ENCODE measurements at regions not wholly inside any gene's neighbourhood (a gene's known extent, or its start where the extent isn't known, plus 50 kb on each side); places are given as distances from the start of the nearest gene placed in this dataset.
"Not testable (repeated sequence)": the region's sequence is repeated elsewhere in the genome, so short reads cannot be mapped to it uniquely, and the experiment has no call there.

DNA sequence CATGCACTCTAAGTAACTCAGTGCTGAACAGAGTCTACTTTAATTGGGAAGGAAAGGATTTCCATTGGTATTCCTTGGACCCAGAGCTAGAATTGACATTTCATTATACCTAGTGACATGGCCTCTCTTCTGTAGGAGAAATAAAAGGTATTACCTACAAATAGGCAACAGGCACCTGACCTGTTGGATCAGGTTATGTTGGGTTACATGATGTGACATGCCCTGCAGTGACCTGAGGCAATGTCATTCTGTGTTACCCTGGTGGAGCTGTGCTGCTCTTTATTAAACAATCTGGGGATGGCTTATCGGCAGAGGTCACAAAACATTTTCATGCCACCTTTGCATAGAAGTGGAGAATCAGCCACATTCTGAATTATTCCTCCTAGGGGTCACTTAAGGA lies 427.7 kb downstream of the MDFIC start:
- Histone ChIP-seq H3K9ac (ENCODE audit: low read length) (no peak overlapping the region), H3K27ac (ENCODE audit: low read depth, low read length) (no peak overlapping the region), H3K4me3 (ENCODE audit: low read length) (no peak overlapping the region), H3K36me3 (ENCODE audit: control insufficient read depth, insufficient read depth, low read length) (no peaks in the 10 kb centered on the region), H3K27me3 (ENCODE audit: control insufficient read depth, insufficient read depth, low read length) (no peaks in the 10 kb centered on the region), H3K4me1 (ENCODE audit: control insufficient read depth, insufficient read depth, low read length) (no peaks in the 10 kb centered on the region)

GRCh38 chr7:115346685-115347084 lies 424.8 kb downstream of the MDFIC start:
- H3K27ac ChIP-seq (ENCODE audit: low read depth, low read length) = no peak overlapping the region
- no peak overlapping the region for H3K4me3 ChIP-seq (ENCODE audit: low read length)
- H3K4me1 ChIP-seq (ENCODE audit: control insufficient read depth, insufficient read depth, low read length) = no peaks in the 10 kb centered on the region
- H3K27me3 ChIP-seq (ENCODE audit: control insufficient read depth, insufficient read depth, low read length) = no peaks in the 10 kb centered on the region
- no peaks in the 10 kb centered on the region for H3K36me3 ChIP-seq (ENCODE audit: control insufficient read depth, insufficient read depth, low read length)
- no peak overlapping the region for H3K9ac ChIP-seq (ENCODE audit: low read length)

DNA sequence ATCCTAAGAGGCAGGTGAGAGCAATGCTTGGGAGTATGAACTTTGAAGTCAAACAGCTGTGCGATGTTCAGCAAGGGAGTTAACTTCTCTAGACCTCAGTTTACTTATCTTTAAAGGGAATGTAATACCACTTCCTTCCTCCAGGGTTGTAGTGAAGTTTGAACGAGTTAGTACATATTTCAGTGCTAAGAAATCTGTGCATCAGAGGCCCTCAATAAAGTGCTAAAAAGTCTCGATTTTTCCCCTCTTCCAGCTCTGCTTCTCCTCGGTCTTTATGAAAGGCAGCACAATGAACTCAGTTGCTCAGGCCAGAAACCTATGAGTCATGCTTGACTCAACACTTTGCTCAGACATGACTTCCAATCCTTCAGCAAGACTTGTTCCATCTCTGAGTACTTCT lies 418.9 kb downstream of the MDFIC start:
- Histone ChIP-seq H3K27ac (ENCODE audit: low read depth, low read length) (no peak overlapping the region), H3K36me3 (ENCODE audit: control insufficient read depth, insufficient read depth, low read length) (no peaks in the 10 kb centered on the region), H3K4me3 (ENCODE audit: low read length) (no peak overlapping the region), H3K4me1 (ENCODE audit: control insufficient read depth, insufficient read depth, low read length) (no peaks in the 10 kb centered on the region), H3K9ac (ENCODE audit: low read length) (no peak overlapping the region), H3K27me3 (ENCODE audit: control insufficient read depth, insufficient read depth, low read length) (no peaks in the 10 kb centered on the region)

GRCh38 chr7:115338016-115338415 lies 416.1 kb downstream of the MDFIC start:
- no peak overlapping the region for H3K27ac ChIP-seq (ENCODE audit: low read depth, low read length)
- H3K4me3 ChIP-seq (ENCODE audit: low read length) = no peak overlapping the region
- H3K36me3 ChIP-seq (ENCODE audit: control insufficient read depth, insufficient read depth, low read length) = no peaks in the 10 kb centered on the region
- H3K4me1 ChIP-seq (ENCODE audit: control insufficient read depth, insufficient read depth, low read length) = no peaks in the 10 kb centered on the region
- H3K9ac ChIP-seq (ENCODE audit: low read length) = no peak overlapping the region
- H3K27me3 ChIP-seq (ENCODE audit: control insufficient read depth, insufficient read depth, low read length) = no peaks in the 10 kb centered on the region

DNA sequence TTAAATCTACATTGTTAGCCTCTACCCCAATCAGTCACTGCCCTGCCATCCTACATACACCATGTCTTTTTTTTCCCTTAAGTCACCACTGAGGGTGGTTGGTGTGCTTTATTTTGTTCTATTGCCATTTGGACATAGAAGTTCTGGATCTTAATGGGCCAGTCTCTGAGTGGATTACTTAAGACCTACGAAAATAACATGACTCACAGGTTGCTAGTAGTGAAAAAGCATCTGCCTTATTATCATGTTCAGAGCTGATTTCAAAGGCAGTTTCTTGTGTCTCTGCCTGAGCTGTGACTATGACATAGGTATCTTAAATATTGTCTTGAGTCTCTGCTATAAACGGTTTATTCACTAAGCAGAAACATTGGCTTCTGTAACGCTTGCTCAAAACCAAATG lies 410.8 kb downstream of the MDFIC start:
- Histone ChIP-seq H3K9ac (ENCODE audit: low read length) (no peak overlapping the region), H3K4me3 (ENCODE audit: low read length) (no peak overlapping the region), H3K27ac (ENCODE audit: low read depth, low read length) (no peak overlapping the region), H3K4me1 (ENCODE audit: control insufficient read depth, insufficient read depth, low read length) (no peaks in the 10 kb centered on the region), H3K27me3 (ENCODE audit: control insufficient read depth, insufficient read depth, low read length) (no peaks in the 10 kb centered on the region), H3K36me3 (ENCODE audit: control insufficient read depth, insufficient read depth, low read length) (no peaks in the 10 kb centered on the region)

DNA sequence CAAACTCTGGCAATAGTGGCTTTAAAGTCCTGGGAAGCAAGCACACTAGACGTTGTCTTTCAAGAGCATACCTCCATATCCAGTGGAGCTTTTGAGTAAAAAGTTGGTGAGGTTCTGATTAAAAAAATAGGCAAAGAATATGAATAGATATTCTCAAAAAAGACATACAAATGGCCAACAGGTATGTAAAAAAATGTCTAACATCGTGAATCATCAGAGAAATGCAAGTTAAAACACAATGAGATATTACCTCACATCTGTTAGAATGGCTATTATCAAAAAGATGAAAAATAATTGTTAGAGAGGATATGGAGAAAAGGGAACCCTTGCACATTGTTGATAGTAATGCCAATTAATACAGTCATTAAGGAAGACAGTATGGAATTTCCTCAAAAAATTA lies 407.1 kb downstream of the MDFIC start:
- no peak overlapping the region for H3K4me3 ChIP-seq (ENCODE audit: low read length)
- no peak overlapping the region for H3K27ac ChIP-seq (ENCODE audit: low read depth, low read length)
- no peaks in the 10 kb centered on the region for H3K27me3 ChIP-seq (ENCODE audit: control insufficient read depth, insufficient read depth, low read length)
- H3K9ac ChIP-seq (ENCODE audit: low read length) = no peak overlapping the region
- no peaks in the 10 kb centered on the region for H3K36me3 ChIP-seq (ENCODE audit: control insufficient read depth, insufficient read depth, low read length)
- H3K4me1 ChIP-seq (ENCODE audit: control insufficient read depth, insufficient read depth, low read length) = no peaks in the 10 kb centered on the region

- Histone ChIP-seq H3K4me3 (ENCODE audit: low read length) (no peak overlapping the region), H3K27me3 (ENCODE audit: control insufficient read depth, insufficient read depth, low read length) (no peaks in the 10 kb centered on the region), H3K36me3 (ENCODE audit: control insufficient read depth, insufficient read depth, low read length) (no peaks in the 10 kb centered on the region), H3K27ac (ENCODE audit: low read depth, low read length) (no peak overlapping the region), H3K9ac (ENCODE audit: low read length) (no peak overlapping the region), H3K4me1 (ENCODE audit: control insufficient read depth, insufficient read depth, low read length) (no peaks in the 10 kb centered on the region)
Observed at GRCh38 chr7:115328018-115328417, 406.1 kb downstream of the MDFIC start.

- Histone ChIP-seq H3K27ac (ENCODE audit: low read depth, low read length) (no peak overlapping the region), H3K9ac (ENCODE audit: low read length) (no peak overlapping the region), H3K36me3 (ENCODE audit: control insufficient read depth, insufficient read depth, low read length) (no peaks in the 10 kb centered on the region), H3K27me3 (ENCODE audit: control insufficient read depth, insufficient read depth, low read length) (no peaks in the 10 kb centered on the region), H3K4me3 (ENCODE audit: low read length) (no peak overlapping the region), H3K4me1 (ENCODE audit: control insufficient read depth, insufficient read depth, low read length) (no peaks in the 10 kb centered on the region)
Observed at GRCh38 chr7:115327326-115327725, 405.4 kb downstream of the MDFIC start.

DNA sequence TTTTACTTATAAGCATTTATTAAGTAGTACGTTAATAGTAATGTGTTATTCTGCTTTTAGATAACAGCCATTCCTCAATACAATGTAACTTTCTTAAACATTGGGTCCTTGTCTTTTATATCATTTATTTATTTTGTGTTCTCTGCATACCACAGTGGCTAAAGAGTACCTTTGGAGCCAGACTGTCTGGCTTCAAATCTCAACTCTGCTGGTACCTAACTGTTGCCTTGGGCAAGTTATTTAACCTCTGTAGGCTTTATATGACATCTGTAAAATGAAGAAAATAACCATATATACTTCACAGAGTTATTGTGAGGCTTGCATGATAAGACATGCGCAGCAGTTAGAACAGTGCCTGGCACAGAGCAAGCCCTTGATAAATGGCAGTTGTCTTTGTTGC lies 397.6 kb downstream of the MDFIC start:
- Histone ChIP-seq H3K27ac (ENCODE audit: low read depth, low read length) (no peak overlapping the region), H3K4me3 (ENCODE audit: low read length) (no peak overlapping the region), H3K4me1 (ENCODE audit: control insufficient read depth, insufficient read depth, low read length) (no peaks in the 10 kb centered on the region), H3K36me3 (ENCODE audit: control insufficient read depth, insufficient read depth, low read length) (no peaks in the 10 kb centered on the region), H3K27me3 (ENCODE audit: control insufficient read depth, insufficient read depth, low read length) (no peaks in the 10 kb centered on the region), H3K9ac (ENCODE audit: low read length) (no peak overlapping the region)

DNA sequence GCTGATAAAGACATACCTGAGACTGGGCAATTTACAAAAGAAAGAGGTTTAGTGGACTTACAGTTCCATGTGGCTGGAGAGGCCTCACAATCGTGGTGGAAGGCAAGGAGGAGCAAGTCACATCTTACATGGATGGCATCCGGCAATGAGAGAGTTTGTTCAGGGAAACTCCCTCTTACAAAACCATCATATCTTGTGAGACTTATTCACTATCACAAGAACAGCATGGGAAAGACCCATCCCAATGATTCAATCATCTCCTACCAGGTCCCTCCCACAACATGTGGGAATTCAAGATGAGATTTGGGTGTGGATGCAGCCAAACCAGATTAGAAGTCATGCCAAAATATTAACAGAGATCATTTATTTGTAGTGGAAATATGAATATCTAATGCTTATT lies 388.4 kb downstream of the MDFIC start:
- H3K4me3 ChIP-seq (ENCODE audit: low read length); H3K27me3 ChIP-seq (ENCODE audit: control insufficient read depth, insufficient read depth, low read length); H3K4me1 ChIP-seq (ENCODE audit: control insufficient read depth, insufficient read depth, low read length); H3K27ac ChIP-seq (ENCODE audit: low read depth, low read length); H3K36me3 ChIP-seq (ENCODE audit: control insufficient read depth, insufficient read depth, low read length); H3K9ac ChIP-seq (ENCODE audit: low read length): not testable (repeated sequence)

DNA sequence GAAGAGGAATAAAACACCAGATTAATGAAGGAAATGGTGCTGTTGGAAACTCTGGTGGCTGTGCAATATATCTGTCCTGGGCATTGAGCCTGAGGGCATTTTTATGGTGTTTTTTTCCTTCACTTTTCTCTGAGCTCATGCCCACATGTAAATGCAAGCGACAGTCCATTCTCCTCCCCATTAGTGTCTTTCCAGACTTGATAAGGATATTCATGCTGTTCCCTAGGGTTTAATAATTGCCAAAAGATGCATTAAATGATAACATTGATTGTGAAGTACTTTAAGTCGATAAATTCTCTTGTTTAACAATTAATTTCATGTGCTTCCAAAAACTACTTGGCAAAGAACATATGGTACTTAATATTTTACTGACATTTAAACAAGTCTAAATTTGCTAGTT lies 384.7 kb downstream of the MDFIC start:
- H3K27me3 ChIP-seq (ENCODE audit: control insufficient read depth, insufficient read depth, low read length) = no peaks in the 10 kb centered on the region
- H3K9ac ChIP-seq (ENCODE audit: low read length) = no peak overlapping the region
- no peak overlapping the region for H3K4me3 ChIP-seq (ENCODE audit: low read length)
- no peak overlapping the region for H3K27ac ChIP-seq (ENCODE audit: low read depth, low read length)
- H3K4me1 ChIP-seq (ENCODE audit: control insufficient read depth, insufficient read depth, low read length) = no peaks in the 10 kb centered on the region
- H3K36me3 ChIP-seq (ENCODE audit: control insufficient read depth, insufficient read depth, low read length) = no peaks in the 10 kb centered on the region

DNA sequence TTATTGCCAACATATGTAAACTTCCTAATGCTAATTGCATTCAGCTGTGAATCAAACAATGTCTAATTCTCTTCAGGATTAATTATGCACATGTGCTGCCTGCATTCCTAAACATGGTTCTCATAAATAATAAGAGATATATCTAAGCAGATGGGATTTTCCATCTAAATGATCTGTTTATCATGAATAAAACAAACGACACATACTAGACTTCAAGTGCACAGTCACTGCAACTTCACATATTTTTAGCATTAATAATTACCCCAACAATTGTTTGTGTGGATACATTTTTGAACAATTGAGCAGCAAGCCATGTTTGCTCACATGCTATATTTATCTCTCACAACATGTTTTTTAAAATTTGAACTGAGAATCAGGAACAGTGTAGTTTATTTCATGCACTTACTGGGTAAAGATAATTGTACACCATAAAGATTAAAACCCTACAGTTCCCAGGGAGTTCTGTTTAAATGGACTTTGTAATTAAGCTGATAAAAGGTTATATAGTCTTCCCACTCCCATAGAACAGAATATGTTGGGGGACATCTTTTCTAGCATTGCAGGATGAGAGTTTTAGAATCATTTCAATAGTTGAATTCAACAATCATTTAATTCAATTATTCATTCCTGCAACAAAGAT lies 378.5 kb downstream of the MDFIC start:
- no peaks in the 10 kb centered on the region for H3K27me3 ChIP-seq (ENCODE audit: control insufficient read depth, insufficient read depth, low read length)
- H3K36me3 ChIP-seq (ENCODE audit: control insufficient read depth, insufficient read depth, low read length) = no peaks in the 10 kb centered on the region
- H3K27ac ChIP-seq (ENCODE audit: low read depth, low read length) = no peak overlapping the region
- H3K4me3 ChIP-seq (ENCODE audit: low read length) = no peak overlapping the region
- H3K4me1 ChIP-seq (ENCODE audit: control insufficient read depth, insufficient read depth, low read length) = no peaks in the 10 kb centered on the region
- no peak overlapping the region for H3K9ac ChIP-seq (ENCODE audit: low read length)

DNA sequence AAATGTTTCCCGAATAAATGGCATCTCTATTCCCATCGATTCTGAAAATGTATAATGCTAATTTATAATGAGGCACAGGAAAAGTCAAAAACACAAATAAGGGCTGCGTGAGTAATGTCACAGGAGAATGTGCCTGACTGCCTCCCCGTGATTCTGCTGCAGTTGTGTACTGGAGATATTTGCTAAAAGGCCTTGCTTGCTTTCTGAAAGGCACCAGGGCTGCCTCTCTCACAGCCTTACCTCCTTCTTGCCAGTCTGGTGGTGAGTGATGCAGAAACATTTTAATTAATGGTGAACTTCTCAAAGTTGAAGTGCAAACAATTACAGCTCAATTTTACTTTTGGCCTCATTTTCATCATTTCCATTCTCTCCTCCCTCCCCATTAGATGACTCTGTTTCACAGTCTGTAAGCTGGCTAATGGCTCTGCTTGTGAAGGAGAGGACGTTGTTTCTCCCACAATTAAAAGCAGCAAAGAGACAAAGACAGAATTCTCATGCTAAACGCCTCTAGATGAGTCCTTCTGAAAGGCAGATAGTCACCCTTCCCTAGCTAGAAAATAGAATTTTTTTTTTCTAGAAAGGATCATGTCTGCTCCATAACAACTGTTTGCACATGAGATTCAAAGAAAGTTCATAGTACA lies 377.6 kb downstream of the MDFIC start:
- no peaks in the 10 kb centered on the region for H3K27me3 ChIP-seq (ENCODE audit: control insufficient read depth, insufficient read depth, low read length)
- H3K27ac ChIP-seq (ENCODE audit: low read depth, low read length) = no peak overlapping the region
- H3K36me3 ChIP-seq (ENCODE audit: control insufficient read depth, insufficient read depth, low read length) = no peaks in the 10 kb centered on the region
- no peak overlapping the region for H3K4me3 ChIP-seq (ENCODE audit: low read length)
- H3K4me1 ChIP-seq (ENCODE audit: control insufficient read depth, insufficient read depth, low read length) = no peaks in the 10 kb centered on the region
- H3K9ac ChIP-seq (ENCODE audit: low read length) = no peak overlapping the region
